ENCODE measurements at regions not wholly inside any gene's neighbourhood (a gene's known extent, or its start where the extent isn't known, plus 50 kb on each side); places are given as distances from the start of the nearest gene placed in this dataset.

GRCh38 chr4:82138374-82138773 is 235.4 kb downstream of the HNRNPD start:
- Histone ChIP-seq H3K9ac (ENCODE audit: low read length) (no peak overlapping the region), H3K36me3 (ENCODE audit: insufficient read depth, low read length) (no peaks in the 10 kb centered on the region), H2AFZ (ENCODE audit: low read depth, low read length) (no peak overlapping the region), H4K20me1 (ENCODE audit: insufficient read depth) (no peaks in the 10 kb centered on the region), H3K9me2 (ENCODE audit: insufficient read depth, low read length) (no peaks in the 10 kb centered on the region), H3K79me2 (replicated peaks; ENCODE audit: insufficient read depth, low read length) (no peaks in the 10 kb centered on the region), H3K4me2 (ENCODE audit: low read length) (no peak overlapping the region), H3F3A (ENCODE audit: insufficient read depth, low read length, poor library complexity, severe bottlenecking) (no peaks in the 10 kb centered on the region), H3K9me3 (ENCODE audit: low read length) (no peaks in the 10 kb centered on the region), H3K27me3 (ENCODE audit: insufficient read depth, low read depth, low read length) (no peaks in the 10 kb centered on the region), H3K27ac (ENCODE audit: low read length) (no peak overlapping the region), H3K4me3 (ENCODE audit: low read length) (no peak overlapping the region)
- TF ChIP-seq MXI1 (conservative IDR thresholded peaks at IDR 0.05; ENCODE audit: poor library complexity, severe bottlenecking) = no peak
- TF ChIP-seq EP300 (conservative IDR thresholded peaks at IDR 0.05; ENCODE audit: poor library complexity, severe bottlenecking) = no peak
- no peak for TF ChIP-seq CTCF (IDR thresholded peaks at IDR 0.05; ENCODE audit: poor library complexity, severe bottlenecking)
- no peak for TF ChIP-seq EZH2 (IDR thresholded peaks at IDR 0.05; ENCODE audit: borderline replicate concordance, insufficient read depth, low read length, poor library complexity, severe bottlenecking)
- TF ChIP-seq SMC3 (conservative IDR thresholded peaks at IDR 0.05; ENCODE audit: poor library complexity) = no peak
- TF ChIP-seq REST (IDR thresholded peaks at IDR 0.05; ENCODE audit: borderline replicate concordance) = no peak
- no peak for TF ChIP-seq TAF1 (IDR thresholded peaks at IDR 0.05; ENCODE audit: low read depth)
- TF ChIP-seq POLR2AphosphoS5 (IDR thresholded peaks at IDR 0.05) = no peak
- TF ChIP-seq RAD21 (conservative IDR thresholded peaks at IDR 0.05) = no peak

GRCh38 chr4:82136161-82136801 is 237.5 kb downstream of the HNRNPD start:
- Histone ChIP-seq H3K27ac (ENCODE audit: low read length) (no peak overlapping the region), H3K9ac (ENCODE audit: low read length) (no peak overlapping the region), H3K4me2 (ENCODE audit: low read length) (no peak overlapping the region), H3K9me3 (ENCODE audit: low read length) (no peaks in the 10 kb centered on the region), H3K36me3 (ENCODE audit: insufficient read depth, low read length) (no peaks in the 10 kb centered on the region), H3K4me3 (ENCODE audit: low read length) (no peak overlapping the region), H3F3A (ENCODE audit: insufficient read depth, low read length, poor library complexity, severe bottlenecking) (no peaks in the 10 kb centered on the region), H3K27me3 (ENCODE audit: insufficient read depth, low read depth, low read length) (no peaks in the 10 kb centered on the region), H2AFZ (ENCODE audit: low read depth, low read length) (no peak overlapping the region), H3K9me2 (ENCODE audit: insufficient read depth, low read length) (no peaks in the 10 kb centered on the region), H3K79me2 (replicated peaks; ENCODE audit: insufficient read depth, low read length) (no peaks in the 10 kb centered on the region), H4K20me1 (ENCODE audit: insufficient read depth) (no peaks in the 10 kb centered on the region)
- TF ChIP-seq CTCF (IDR thresholded peaks at IDR 0.05; ENCODE audit: poor library complexity, severe bottlenecking) (no peak), SMC3 (conservative IDR thresholded peaks at IDR 0.05; ENCODE audit: poor library complexity) (no peak), EP300 (conservative IDR thresholded peaks at IDR 0.05; ENCODE audit: poor library complexity, severe bottlenecking) (no peak), POLR2AphosphoS5 (IDR thresholded peaks at IDR 0.05) (no peak), TAF1 (IDR thresholded peaks at IDR 0.05; ENCODE audit: low read depth) (no peak), EZH2 (IDR thresholded peaks at IDR 0.05; ENCODE audit: borderline replicate concordance, insufficient read depth, low read length, poor library complexity, severe bottlenecking) (no peak), REST (IDR thresholded peaks at IDR 0.05; ENCODE audit: borderline replicate concordance) (no peak), MXI1 (conservative IDR thresholded peaks at IDR 0.05; ENCODE audit: poor library complexity, severe bottlenecking) (no peak)
